Suprapubic skin (tissue), 3 donors: ENCODE measurements at regions not wholly inside any gene's neighbourhood (a gene's known extent, or its start where the extent isn't known, plus 50 kb on each side); places are given as distances from the start of the nearest gene placed in this dataset.

Experiments used
- POLR2A ChIP-seq, 2 donors: fragments of 450-650 bp; IDR thresholded peaks; one replicate each; pipeline ENCODE4 v1.6.1; 2017; ENCODE audit warnings: antibody characterized with exemption in 2 of 2, mild to moderate bottlenecking in 2 of 2, moderate library complexity in 2 of 2
- TF ChIP-seq, protein P1 (sequence below), 2 donors: fragments of 200-600 bp in 1 of 2; fragments of 450-650 bp in 1 of 2; sonication (generic) in 1 of 2; IDR thresholded peaks; one replicate each; pipeline ENCODE4 v1.5.1; 2016 to 2019; ENCODE audit warnings: antibody characterized with exemption in 2 of 2, mild to moderate bottlenecking in 1 of 2, moderate library complexity in 1 of 2

DNA sequence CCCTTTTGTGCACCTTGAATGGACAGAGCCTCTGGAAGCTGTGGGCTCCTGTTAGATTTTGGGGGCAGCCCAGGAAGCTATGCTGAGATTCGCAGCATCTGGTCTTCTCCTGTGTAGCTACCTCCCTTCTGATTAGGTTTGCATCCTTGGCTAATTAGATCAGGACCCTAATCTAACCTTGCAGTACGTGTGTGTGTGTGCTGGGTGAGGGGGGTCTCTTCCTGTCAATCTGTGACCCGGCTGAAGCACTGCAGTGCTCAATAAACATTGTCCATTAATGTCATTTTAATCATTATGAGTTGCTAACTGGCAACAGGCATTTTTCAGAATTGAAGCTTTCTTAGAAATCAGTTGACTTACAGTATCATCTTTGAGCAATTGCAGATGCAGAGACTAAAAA lies 229.1 kb upstream of the STXBP5 start:
- TF ChIP-seq, protein P1, sequence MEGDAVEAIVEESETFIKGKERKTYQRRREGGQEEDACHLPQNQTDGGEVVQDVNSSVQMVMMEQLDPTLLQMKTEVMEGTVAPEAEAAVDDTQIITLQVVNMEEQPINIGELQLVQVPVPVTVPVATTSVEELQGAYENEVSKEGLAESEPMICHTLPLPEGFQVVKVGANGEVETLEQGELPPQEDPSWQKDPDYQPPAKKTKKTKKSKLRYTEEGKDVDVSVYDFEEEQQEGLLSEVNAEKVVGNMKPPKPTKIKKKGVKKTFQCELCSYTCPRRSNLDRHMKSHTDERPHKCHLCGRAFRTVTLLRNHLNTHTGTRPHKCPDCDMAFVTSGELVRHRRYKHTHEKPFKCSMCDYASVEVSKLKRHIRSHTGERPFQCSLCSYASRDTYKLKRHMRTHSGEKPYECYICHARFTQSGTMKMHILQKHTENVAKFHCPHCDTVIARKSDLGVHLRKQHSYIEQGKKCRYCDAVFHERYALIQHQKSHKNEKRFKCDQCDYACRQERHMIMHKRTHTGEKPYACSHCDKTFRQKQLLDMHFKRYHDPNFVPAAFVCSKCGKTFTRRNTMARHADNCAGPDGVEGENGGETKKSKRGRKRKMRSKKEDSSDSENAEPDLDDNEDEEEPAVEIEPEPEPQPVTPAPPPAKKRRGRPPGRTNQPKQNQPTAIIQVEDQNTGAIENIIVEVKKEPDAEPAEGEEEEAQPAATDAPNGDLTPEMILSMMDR (IDR thresholded peaks at IDR 0.05), result no peak
- TF ChIP-seq POLR2A (IDR thresholded peaks at IDR 0.05), result no peak
